HepG2 (cell line): ENCODE measurements at regions not wholly inside any gene's neighbourhood (a gene's known extent, or its start where the extent isn't known, plus 50 kb on each side); places are given as distances from the start of the nearest gene placed in this dataset.

Experiments used
- ATF3 ChIP-seq: sonication (generic); formaldehyde crosslinking; IDR thresholded peaks from 2 replicates; pipeline ENCODE4 v1.4.0; 2020; ENCODE audit warnings: missing genetic modification reagents
- CTCF ChIP-seq: sonication (generic); formaldehyde crosslinking; IDR thresholded peaks from 2 replicates; pipeline ENCODE4 v1.5.0; 2020; ENCODE audit warnings: mild to moderate bottlenecking, missing genetic modification reagents, moderate library complexity
- HMG20A ChIP-seq: IDR thresholded peaks from 2 replicates; pipeline ENCODE4 v1.6.1; 2016; ENCODE audit warnings: borderline replicate concordance
- HNRNPH1 ChIP-seq: fragments of 200-400 bp; formaldehyde crosslinking; optimal IDR thresholded peaks from 2 replicates; pipeline ENCODE3; 2017; ENCODE audit warnings: mild to moderate bottlenecking, low read depth, low read length
- IKZF5 ChIP-seq: IDR thresholded peaks from 2 replicates; pipeline ENCODE4 v1.6.1; 2018; ENCODE audit warnings: missing genetic modification reagents, mild to moderate bottlenecking, missing compliant biosample characterization
- KDM5B ChIP-seq: sonication (generic); formaldehyde crosslinking; IDR thresholded peaks from 2 replicates; pipeline ENCODE4 v1.4.0; 2020; ENCODE audit warnings: missing genetic modification reagents, mild to moderate bottlenecking, borderline replicate concordance
- NR2C2 ChIP-seq: sonication (generic); formaldehyde crosslinking; IDR thresholded peaks from 2 replicates; pipeline ENCODE4 v1.4.0; 2020; ENCODE audit warnings: missing genetic modification reagents, mild to moderate bottlenecking, moderate library complexity, borderline replicate concordance
- SUZ12 ChIP-seq: fragments of 150-350 bp; IDR thresholded peaks from 2 replicates; pipeline ENCODE4 v1.6.1; 2014; ENCODE audit warnings: low read depth, low read length
- ZBTB21 ChIP-seq: sonication (generic); formaldehyde crosslinking; IDR thresholded peaks from 2 replicates; pipeline ENCODE4 v1.4.0; 2020; ENCODE audit warnings: missing genetic modification reagents
- ZBTB7A ChIP-seq: sonication (generic); formaldehyde crosslinking; IDR thresholded peaks from 2 replicates; pipeline ENCODE4 v1.8.0; 2022; ENCODE audit warnings: mild to moderate bottlenecking, missing genetic modification reagents
- TF ChIP-seq, protein P1 (sequence below): IDR thresholded peaks from 2 replicates; pipeline ENCODE4 v1.6.1; 2016
- TF ChIP-seq, protein P2 (sequence below): sonication (generic); formaldehyde crosslinking; conservative IDR thresholded peaks from 2 replicates; pipeline ENCODE4 v1.8.0; 2022; ENCODE audit warnings: low read depth, missing genetic modification reagents

DNA sequence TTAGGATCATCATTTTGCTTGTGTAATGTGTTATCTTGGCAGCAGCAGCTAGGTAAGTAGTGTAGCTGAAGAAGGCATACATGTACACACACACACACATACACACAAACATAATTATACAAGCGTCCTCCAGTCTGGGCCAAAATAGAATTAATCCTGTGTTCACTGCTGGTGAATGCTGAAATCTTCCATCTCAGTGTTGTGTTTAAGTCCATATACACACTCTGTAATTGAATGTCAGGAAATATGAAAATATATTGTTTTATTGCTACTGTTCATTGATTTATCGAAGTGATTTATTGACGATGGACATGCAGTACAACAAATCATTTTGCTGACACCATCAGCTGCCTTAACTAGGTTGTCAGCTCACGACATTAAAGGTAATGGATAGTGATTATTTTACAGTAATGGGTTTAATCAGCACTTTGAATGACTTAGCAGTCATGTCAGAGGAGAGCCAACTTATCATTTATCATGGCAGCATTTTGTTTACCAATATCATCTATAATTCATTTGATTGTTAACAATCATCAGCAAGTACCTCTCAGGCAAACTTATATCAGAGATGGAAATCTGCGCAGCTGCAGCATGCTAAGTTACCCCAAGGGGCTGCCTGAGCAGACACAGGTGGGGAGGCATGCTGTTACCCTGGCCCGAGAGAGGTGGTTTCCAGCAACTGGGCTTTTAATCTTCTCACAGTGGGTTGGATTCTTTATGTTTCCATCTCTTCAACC, 83.7 kb upstream of the FSHR start:
- TF ChIP-seq, protein P1, sequence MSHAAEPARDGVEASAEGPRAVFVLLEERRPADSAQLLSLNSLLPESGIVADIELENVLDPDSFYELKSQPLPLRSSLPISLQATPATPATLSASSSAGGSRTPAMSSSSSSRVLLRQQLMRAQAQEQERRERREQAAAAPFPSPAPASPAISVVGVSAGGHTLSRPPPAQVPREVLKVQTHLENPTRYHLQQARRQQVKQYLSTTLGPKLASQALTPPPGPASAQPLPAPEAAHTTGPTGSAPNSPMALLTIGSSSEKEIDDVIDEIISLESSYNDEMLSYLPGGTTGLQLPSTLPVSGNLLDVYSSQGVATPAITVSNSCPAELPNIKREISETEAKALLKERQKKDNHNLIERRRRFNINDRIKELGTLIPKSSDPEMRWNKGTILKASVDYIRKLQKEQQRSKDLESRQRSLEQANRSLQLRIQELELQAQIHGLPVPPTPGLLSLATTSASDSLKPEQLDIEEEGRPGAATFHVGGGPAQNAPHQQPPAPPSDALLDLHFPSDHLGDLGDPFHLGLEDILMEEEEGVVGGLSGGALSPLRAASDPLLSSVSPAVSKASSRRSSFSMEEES (CRISPR knock-in tag): no peak
- TF ChIP-seq IKZF5 (CRISPR knock-in tag) (no peak), KDM5B (CRISPR knock-in tag) (no peak), NR2C2 (no peak), HNRNPH1 (no peak), CTCF (CRISPR knock-in tag) (no peak), ATF3 (CRISPR knock-in tag) (no peak), SUZ12 (no peak), HMG20A (no peak), ZBTB7A (CRISPR knock-in tag) (no peak), ZBTB21 (CRISPR knock-in tag) (no peak)
- TF ChIP-seq, protein P2, sequence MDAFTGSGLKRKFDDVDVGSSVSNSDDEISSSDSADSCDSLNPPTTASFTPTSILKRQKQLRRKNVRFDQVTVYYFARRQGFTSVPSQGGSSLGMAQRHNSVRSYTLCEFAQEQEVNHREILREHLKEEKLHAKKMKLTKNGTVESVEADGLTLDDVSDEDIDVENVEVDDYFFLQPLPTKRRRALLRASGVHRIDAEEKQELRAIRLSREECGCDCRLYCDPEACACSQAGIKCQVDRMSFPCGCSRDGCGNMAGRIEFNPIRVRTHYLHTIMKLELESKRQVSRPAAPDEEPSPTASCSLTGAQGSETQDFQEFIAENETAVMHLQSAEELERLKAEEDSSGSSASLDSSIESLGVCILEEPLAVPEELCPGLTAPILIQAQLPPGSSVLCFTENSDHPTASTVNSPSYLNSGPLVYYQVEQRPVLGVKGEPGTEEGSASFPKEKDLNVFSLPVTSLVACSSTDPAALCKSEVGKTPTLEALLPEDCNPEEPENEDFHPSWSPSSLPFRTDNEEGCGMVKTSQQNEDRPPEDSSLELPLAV: no peak
